PC-9 (cell line): ENCODE measurements at regions not wholly inside any gene's neighbourhood (a gene's known extent, or its start where the extent isn't known, plus 50 kb on each side); places are given as distances from the start of the nearest gene placed in this dataset.

Source experiments
- EZH2 ChIP-seq: fragments of 200-600 bp; sonication (generic); IDR thresholded peaks from 2 replicates; pipeline ENCODE4 v1.8.0; 2017; ENCODE audit warnings: antibody characterized with exemption, low read depth
- TF ChIP-seq, protein P1 (sequence below): fragments of 200-600 bp; sonication (generic); conservative IDR thresholded peaks from 2 replicates; pipeline ENCODE4 v1.6.1; 2017; ENCODE audit warnings: mixed run types, antibody characterized with exemption, mild to moderate bottlenecking, moderate library complexity

GRCh38 chr2:38170067-38170466, 94.1 kb upstream of the CYP1B1 start:
- TF ChIP-seq, protein P1, sequence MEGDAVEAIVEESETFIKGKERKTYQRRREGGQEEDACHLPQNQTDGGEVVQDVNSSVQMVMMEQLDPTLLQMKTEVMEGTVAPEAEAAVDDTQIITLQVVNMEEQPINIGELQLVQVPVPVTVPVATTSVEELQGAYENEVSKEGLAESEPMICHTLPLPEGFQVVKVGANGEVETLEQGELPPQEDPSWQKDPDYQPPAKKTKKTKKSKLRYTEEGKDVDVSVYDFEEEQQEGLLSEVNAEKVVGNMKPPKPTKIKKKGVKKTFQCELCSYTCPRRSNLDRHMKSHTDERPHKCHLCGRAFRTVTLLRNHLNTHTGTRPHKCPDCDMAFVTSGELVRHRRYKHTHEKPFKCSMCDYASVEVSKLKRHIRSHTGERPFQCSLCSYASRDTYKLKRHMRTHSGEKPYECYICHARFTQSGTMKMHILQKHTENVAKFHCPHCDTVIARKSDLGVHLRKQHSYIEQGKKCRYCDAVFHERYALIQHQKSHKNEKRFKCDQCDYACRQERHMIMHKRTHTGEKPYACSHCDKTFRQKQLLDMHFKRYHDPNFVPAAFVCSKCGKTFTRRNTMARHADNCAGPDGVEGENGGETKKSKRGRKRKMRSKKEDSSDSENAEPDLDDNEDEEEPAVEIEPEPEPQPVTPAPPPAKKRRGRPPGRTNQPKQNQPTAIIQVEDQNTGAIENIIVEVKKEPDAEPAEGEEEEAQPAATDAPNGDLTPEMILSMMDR, result no peak
- TF ChIP-seq EZH2, result no peak
